SIG-M5 treated with dmso at 0.1 percent for 504 hours (cell line): ENCODE measurements at regions not wholly inside any gene's neighbourhood (a gene's known extent, or its start where the extent isn't known, plus 50 kb on each side); places are given as distances from the start of the nearest gene placed in this dataset.

Source experiments
- DNase-seq: peaks from one replicate; lab custom pipeline; 2025; ENCODE audit not compliant: unreplicated experiment; lab: John Stamatoyannopoulos, UW

DNA sequence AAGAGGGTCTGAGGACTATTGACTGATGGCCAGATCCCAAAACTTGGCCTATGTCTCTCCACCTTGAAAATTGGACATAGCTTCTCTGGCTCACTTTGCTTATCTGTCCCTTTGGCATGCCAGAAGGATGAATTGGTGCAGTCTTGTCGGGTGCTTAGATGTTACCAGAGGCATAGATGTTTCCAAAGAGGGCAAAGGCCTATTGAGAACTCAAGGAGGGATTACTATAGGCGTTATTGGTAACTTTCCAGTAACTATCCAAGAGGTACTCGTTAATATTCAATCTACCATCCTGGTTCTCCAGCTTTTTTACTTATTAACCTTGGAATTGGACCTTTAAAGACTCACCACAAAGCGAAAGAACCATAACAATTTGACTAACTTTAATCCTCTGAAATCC, 368.3 kb upstream of the ESRRG start:
- DNase-seq, result no peak

DNA sequence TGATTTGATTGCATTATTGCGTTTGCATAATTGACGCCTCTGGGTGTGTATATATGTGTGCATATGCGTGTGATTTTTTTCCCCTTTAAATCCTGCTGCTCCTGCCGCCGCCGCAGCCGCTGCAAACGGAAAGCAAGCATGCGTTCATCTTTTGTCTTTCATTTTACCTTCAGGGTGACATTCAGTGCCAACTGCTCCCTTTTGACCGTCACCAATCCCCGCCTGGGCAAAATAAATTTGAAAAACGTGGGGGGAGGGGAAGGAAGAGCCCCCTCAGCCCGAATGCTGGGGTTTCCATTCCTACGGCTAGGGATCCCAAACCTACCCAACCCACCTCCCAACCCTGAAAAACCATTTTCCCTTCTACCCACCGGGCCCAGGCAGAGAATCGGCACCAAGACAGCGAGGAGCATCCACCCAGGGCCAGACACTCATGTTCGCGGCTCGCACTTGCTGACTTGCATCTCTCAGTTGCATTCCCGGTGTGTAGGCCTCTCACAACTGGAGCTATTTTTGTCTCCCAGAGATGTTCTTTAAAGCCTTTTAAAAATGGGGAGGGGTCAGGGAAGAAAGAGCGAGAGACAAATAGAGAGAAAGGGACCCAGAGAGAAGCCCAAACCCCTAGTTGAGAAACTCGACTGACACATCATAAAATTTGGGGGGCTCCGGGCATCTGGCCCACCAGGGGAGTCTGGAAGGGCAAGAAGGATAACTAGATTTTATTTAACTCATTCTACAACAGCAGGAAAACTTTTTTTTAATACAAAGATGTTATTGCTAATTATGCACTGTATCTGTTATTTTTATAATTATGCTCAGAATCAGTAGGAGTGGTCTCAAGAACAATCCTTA, 367.1 kb upstream of the ESRRG start:
- DNase-seq, result no peak

DNA sequence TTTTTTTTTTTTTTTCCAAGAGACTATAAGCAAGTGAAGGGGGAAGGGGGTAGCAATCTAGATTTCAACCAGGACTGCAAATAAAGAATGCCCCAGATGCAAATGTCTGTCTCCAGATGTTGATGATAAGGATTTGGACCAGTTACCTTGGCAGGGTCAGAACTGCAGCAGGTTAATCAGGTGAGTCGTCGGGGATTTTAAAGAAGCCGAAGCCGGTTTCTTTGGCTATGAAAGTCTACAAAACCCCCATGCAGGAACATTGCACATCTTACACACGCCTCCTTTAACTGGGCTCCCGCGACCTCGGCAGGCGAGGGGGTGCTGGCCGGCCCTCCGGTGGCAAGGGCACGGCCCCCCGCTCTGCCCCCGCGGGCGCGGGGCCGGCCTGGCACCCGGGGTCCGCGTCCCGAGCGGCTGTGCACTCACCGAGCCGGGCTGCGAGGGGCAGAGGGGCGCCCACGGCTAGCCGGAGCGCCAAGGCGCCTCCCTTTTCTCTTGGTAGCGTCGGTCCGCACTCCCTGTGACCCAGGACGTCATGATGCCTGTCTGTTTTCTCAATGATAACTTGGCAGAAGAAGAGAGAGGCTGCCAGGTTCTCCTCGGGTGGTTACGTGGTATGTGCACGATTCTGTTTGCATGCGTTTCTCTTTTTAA, 366.3 kb upstream of the ESRRG start:
- no peak for DNase-seq

DNA sequence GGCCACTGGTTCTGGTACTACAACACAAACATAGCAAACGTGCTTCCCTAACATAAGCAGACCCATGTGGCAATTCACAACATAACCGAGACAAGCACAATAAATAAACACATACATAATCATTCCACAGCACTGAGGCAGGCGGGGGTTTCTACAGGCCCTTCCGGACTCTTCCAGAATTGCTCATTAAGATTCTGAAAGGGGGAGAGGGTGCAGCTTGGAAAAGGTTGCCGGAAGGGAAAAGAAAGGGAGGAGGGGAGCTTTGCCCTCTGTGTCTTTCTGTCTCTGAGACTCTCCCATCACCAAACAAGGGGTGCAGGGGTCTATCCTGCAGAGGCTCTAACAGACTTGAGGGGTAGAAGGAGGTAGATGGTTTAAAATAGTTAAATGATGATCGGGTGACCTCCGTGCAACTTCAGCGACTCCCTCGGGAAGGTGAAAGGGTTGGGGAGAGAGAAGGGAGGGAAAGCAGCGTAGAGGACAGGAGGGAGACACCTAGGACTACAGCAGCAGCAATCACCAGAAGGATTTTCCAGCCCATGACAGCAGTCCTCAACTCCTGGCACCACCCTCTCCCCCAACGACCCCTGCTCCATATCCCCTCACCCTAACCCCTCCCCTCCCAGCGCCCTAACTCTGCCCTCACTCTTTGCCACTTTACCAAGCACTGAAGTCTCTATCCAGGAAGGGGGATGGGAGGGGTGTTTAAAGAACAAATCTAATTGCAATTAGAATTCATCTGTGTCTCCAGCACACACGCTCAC, 365.5 kb upstream of the ESRRG start:
- DNase-seq, result no peak

DNA sequence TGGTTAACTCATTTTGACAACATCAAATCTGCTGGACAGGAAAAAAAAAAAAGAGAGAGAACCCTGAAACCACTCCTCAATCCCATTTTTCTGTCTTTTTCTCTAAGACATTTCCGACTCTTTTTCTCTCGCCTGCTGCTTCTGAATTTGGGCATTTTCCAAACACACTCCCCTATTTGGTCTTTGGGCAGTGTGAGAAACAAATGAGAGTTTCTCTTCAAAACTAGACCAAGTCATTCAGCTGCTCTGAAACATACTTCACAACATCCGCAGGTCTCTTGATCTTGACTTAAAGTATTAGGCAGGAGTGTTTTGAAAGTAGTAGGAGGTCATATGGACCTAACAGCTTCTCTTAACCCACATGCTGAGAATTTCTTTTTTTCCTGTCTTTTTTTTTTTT, 364.8 kb upstream of the ESRRG start:
- DNase-seq, result no peak

DNA sequence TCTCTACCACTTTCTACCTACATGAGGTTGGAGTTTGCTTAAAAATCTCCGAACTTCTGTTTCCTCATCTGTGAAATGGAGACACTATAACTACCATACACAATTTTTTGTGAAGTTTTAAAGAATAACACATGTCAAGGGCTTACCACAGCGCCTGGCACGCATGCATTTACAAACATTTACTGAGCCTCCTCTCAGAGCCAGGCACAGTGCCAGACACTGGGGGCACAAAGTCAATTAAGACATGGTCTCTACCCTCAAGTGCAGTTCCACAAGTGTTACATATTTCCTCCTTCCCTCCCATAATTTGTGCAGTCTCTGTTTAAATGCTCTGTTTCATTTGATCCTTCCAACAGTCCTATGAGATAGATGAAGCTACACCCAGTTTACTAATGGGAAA, 356.4 kb upstream of the ESRRG start:
- DNase-seq, result no peak

DNA sequence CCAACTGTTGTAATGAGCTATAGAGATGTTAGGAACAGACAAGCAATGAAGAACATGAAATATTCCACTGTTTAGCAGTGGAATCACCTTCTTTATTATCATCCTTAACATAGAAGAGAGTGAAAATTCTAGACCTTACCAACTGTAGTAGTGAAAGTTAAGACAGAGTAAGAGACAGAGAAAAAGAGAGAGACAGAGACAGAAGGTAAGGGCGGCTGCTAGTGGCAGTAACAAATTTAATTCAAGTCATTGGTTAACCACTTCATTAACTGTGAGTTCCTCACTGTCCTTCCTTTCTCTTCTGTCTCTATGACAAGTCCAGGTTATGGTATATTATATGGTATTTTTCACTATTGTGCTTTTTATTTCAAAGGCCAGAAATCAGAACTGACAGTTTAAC, 355.7 kb upstream of the ESRRG start:
- no peak for DNase-seq

DNA sequence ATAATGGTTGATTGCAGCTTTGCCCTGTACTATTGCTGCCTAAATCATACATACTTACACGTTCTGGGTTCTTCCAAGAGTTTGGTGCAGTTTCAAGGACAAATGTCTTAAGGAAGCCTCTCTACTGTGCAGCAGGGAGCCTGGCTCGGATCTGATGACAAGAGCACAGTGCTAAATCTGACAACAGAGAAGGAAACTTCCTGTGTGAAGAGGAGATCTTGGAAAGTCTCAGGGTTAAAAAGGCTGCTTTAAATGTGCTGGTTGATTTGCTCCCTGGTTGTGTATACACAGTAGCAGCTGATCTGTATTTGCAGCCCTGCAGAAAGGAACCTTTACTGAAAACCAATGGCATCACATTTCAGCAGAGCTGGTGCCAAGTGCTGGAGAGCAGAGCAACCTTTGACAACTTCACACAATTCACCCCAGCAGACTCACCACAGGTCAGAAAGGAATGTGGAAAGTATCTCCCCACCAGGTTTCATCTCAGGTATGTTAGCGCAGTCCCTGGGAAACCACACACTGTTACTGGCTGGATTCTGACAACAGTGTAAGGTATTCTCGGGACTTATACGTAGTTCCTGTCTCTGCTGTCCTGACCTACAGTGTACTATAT, 355.0 kb upstream of the ESRRG start:
- DNase-seq, result peak; percentile 33

DNA sequence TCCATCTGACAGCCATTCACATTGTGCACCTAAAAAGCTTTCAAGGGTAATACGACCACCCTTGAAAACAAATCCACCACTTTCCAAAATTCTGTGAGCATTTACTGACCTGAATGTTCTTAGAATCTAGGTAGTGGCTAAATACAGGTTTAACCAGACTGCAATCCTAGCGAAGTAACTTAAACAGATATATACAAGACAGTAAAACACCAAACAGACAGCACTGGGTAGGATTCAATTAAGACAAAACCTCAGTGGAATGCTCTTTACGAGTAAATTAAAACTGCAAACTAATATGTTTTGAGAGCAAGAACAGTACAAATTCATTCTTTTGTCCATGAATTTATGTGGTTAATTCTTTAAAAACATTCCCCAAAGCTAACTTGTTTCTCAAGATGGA, 354.2 kb upstream of the ESRRG start:
- no peak for DNase-seq

DNA sequence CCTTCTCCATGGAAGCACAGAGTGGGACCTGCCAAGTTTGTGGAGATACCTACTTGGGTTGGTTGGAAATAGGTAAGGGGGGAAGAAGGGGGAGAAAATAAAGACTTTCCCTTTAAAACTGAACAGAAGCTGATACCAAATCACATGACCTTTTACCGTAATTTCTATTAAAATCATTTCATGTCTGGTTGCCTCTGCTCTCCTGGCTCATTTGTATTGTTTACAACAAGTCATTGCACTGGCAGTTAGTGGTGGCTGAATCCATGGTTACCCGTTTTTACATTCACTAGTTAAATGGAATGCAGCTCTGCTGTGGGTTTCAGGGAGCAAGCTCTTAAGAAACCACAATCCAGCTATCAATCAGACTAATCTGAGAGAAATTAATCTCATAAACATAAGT, 353.7 kb upstream of the ESRRG start:
- DNase-seq, result no peak

DNA sequence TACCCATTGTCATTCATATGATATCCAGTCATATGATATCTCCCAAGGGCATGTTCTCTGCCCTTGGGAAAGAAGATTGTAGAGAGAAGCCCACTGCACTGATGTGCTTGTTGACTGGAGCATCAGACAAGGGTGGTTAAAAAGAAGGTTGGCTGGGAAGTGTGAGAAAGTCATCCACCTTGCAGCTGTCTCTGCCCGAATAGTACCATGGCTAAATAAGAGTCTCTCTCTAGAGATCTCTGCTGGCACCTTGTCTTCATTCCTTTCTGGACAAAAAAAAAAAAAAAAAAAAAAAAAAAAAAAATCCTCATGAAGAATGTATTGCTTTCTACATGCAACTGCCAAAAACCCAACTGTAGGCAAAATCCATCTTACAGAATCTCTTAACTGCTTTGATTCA, 349.7 kb upstream of the ESRRG start:
- no peak for DNase-seq

DNA sequence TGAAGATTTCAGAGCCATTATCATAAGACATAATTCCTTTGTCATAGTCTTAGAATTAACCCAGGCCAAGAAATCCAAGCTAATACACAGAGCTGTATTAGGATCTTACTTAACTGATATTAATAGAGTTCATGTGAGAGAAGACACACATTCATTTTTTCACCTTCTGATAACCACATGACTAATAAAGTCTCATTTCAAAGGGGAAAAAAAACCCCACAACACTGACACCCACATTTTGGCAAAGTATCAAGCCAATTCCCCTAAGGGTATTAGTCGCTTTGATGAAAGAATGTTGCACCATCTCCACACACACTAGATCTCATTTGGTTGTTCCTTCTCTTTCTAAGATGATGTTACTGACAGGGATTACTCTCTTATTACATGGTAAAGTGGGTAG, 344.4 kb upstream of the ESRRG start:
- DNase-seq, result no peak

DNA sequence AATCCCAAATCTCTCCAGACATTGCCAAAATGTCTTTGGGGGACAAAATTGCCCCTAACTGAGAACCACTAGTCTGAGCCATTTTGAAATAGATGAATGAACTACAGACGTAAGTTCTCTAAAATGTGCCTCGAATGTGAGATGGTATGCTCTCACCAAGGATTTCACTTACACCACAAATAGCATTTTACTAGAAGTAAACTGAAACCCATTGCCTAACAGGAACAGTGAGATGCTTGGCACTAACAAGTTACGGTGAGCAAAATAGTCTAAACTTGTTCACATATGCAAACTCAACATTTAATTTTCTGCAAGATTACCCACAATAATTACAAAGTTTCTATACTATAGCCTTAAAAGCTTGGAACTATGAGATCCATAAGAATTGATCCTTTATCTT, 343.6 kb upstream of the ESRRG start:
- DNase-seq, result no peak

DNA sequence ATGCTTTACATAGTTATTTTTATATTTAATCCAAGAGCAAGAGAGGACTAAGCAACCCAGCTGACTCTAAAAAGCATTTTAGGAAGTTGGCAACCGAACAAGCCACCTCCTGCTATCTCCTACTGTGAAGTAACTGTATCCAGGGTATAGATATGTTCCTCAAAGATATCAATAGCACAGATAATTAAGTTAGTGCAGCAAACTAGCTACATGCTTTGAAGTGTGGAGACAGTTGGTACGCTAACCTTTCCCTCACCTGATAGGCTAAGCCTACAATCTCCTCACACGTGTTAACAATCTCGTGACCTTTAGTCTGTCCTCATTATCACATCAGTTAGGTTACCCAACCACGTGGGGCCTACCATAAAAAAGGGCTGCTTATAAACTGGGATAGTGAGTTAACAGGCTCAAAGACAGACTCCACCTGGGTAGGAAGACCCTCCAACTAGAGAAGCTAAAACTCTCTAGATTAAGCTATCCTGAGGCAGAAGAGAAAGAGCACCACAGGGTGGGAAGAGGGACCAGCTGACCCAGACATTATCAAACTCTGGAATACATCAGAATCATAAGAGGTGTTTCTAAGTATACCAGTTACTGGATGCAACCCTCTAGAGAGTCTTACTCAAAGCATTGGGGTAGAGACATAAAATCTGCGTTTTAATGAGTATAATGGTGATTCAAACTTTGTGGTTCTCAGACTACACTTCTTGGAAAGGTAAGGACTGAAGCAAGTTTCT, 340.1 kb upstream of the ESRRG start:
- no peak for DNase-seq

DNA sequence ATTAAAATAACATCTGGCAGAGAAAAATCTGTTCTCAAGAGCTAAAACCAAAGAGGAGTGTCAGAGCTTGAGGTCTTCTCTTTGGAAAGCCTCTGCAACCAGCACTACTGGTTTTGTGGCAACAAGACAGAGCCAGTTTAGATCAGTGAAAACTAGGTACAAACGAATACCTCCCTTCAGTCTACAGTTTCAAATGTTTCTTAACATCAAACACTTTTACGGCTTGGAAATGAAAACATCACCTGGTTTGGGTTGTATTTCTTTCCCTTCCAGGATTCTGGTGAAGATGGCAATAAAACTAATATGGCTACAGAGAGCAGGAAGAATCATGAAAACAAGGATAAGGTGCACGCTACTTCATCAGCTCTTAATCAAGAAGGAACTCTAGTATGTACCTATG, 339.4 kb upstream of the ESRRG start:
- no peak for DNase-seq

DNA sequence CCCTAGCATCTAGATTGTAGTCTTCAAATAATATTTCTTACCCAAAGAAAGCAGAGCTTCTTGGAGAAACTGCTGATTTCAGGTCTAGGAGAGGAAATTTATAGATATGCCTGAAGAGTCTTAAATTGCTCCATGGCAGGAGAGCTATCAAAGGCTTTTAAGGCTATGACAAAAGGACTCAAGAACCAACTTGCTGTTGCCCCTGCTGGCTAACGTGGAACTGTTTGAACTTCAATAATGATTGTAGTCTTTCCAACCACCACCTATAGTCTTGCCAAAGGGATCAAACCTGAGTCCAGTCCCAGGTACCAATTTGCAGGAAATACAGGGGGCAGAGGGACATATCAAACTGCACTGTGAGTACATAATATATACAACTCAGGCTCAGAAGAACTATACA, 336.2 kb upstream of the ESRRG start:
- no peak for DNase-seq

DNA sequence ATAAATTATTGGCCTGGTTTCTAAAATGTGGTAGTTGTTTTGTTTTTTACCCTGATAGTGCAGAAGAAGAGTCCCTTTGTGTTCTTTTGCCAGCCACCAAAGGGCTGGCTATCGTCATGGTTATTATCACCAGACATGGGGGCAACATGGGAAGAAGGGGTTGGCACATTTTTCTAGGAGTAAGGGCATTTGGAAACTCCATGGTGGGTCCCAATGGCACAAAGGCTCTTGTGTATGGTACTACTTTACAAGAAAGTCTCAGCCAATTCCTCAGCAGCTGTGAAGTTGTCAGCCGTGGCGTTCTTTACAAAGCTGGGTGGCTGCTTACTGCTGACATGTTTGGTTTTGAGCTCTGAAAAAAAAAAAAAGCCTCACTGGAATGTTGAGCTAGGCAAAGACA, 330.4 kb upstream of the ESRRG start:
- no peak for DNase-seq

DNA sequence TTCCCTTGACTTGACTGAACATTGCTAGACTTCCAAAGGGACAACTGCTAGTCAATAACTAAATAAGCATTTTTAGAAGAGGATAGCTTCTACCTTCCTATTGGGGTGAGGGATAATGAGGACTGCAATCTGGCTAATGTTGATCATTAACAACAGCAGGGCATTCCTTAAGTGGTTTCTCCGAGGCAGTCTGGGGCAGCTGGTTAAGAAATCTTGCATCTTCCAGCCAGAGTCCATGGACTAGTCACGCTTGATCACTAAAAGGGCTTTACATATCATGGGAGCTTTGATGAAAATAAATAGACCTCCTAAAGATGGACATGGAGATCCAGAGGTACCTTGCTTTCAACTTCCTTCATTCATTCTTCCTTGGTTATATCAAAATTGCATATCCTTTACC, 329.4 kb upstream of the ESRRG start:
- DNase-seq, result no peak

DNA sequence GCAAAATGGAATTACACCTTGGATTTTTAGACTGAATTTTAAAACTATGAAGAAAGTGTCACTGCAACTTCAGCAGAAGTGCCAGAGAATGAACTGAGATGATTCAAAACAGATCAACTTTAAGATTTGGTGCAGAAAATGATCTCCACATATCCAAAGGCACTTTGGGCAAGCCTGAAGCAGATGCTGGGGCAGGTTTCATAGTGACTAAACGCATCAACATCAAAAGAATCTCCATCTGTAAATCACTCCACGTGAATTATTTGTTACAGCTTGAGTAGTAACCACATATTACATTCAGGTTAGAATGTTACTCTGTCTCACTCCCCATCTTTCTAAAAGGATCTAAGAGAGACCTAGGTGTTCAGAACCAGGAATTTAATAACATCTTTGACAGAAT, 329.0 kb upstream of the ESRRG start:
- DNase-seq, result no peak

DNA sequence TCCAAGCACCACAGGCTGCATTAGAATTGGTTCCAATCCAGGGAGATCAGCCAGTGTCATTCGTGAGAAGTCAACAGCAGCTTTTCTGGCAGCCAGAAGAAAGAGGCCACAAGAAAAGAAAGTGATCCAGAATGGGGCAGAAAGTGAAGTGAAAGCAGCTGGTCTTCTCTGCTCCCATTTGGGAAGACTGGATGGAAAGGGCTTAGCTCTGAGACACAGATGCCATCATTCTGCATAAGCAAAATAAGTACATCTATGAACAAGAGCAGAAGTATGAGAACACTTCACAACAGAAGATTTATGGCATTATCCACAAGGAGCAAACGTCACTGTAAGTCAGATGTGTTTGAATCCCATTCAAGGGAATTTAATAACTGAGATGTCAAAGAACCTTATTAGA, 326.5 kb upstream of the ESRRG start:
- DNase-seq, result no peak

DNA sequence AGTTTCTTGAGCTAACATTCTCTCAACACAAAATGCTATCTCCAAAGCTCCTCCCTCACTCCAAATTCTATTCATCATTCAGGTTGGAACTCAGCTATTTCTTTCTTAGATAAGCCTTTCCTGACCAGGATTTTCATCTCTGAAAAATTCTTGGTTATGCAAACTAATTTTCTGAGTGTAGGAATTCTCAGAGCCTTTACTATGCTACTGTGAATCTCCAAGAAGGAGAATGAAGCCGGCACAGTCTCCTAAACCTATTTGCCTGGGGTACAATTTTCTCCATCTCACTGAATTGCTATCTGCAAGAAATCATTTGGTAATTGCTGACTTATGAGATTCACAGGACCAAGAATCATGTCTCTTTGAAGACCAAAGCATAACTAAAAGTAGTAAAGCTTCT, 325.9 kb upstream of the ESRRG start:
- DNase-seq, result no peak
